GM21367 (cell line): ENCODE measurements at regions not wholly inside any gene's neighbourhood (a gene's known extent, or its start where the extent isn't known, plus 50 kb on each side); places are given as distances from the start of the nearest gene placed in this dataset.

Experiments
- ATAC-seq: cut with Tn5 transposase; IDR thresholded peaks from one replicate; pipeline ENCODE4 v1.9.1; 2021; ENCODE audit not compliant: unreplicated experiment

DNA sequence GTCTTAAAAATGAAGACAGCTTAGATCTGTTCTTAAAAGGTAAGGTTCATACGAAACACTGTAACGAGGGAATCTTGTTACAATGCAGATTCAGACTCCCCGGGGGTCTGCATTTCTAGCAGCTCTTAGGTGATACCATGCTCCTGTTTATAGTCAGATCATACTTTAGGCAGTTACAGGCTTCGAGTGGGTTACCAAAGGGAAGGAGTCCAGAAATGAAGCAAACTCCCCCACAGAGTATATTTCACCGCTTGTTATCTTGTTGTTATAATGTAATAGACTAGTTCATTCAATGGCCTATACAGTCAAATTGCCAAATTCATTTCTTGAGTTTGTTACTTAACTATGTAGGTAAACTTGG, 601.1 kb downstream of the USP25 start:
- ATAC-seq = no peak

DNA sequence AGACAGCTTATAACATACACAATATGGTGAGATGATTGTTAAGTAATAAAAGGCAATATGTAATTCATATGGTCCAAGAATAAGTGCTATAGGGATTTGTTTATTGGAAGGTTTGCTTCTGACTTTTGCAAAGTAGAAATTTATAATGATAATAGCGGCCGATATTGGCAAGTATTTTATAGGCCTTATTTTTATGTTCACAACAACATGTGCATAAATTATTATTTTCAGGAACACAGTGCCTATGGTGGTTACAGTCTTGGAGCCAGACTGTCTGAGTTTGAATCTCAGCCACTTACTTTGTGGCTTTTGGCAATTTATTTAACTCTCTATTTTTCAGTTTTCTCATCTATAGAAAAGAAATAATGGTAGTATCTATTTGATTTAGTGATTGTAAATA, 607.5 kb downstream of the USP25 start:
- ATAC-seq = no peak

DNA sequence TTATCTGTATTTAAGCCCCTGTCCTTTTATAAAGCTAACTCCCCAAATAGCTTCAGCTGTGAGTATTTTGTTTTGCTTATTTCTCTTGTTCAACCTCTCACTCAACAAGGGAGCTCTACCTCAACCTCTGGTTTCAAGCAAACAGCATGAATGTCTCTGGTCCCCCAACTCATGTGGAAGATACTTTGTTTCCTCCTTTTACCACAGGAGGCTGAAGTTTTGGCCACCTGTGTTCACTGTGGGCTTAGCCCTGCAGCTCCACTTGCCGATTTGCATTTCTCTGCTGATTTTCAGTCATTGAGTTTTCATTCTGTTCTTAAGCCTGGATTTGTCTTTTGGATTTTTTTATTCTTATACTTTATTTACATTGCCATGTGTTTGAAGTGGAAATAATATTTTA, 613.1 kb downstream of the USP25 start:
- ATAC-seq = no peak

DNA sequence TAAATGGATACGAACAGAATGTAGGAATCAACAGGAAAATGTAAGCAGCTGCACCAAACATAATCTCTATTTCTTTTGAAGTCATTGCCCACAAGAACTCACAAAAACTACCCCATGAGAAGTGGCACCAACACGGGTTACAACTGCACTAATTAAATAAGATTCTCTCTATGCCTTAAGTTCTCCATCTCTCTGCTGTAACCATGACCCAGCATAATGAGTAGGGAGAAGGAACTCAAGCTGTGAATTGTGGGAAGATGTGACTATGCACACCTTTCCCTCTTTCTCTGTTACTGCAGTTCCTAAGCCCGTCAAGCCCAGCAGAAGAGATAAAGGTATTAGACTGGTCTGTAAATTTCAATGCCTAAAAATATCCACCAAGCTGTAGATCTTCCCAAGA, 614.0 kb downstream of the USP25 start:
- ATAC-seq = no peak

DNA sequence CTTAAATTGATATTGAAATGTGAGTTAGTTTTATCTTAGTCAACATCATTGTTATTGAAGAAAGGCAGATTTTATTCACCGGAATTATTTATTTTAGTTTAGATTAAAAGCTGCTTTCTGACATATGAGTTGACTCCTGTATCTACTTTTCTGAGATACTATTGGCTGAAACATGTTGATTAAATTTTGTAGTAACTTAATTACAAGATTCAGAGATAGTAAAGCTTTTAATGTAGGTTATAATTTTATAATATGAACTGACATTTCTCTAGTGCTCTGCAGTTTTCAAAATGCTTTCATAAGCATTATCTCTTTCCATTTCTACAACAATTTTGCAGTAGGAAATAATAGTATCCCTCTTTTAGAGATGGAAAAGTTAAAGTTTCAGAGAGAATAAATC, 616.0 kb downstream of the USP25 start:
- no peak for ATAC-seq

DNA sequence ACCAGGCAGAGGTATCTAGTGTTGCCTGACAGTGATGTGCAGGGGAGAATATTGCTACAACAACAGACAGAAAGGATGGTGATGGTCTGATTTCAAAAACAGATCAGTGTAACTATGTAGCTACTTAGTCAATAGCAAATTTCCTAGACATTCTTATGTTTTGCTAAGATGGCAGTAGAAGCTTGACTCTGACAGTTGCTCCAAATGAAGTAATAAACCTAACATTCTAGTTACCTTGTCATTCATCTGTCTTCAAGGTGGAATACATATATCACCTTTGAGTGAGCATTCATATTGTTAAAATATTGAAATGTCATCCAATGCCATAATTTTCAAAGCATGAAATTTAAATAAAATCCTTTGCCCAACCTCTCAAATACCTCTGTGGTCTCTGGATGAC, 617.4 kb downstream of the USP25 start:
- no peak for ATAC-seq

DNA sequence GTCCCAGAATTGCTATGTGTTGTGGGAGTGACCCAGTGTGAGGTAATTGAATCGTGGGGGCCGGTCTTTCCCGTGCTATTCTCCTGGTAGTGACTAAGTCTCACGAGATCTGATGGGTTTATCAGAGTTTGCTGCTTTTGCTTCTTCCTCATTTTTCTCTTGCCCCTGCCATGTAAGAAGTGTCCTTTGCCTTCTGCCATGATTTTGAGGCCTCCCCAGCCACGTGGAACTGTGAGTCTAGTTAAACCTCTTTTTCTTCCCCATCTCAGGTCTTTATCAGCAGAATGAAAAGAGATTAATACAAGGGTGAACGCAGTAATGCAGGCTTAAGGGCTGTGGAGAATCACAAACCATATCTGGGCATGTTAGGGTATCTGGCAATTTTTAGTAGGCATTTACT, 624.0 kb downstream of the USP25 start:
- ATAC-seq = no peak

DNA sequence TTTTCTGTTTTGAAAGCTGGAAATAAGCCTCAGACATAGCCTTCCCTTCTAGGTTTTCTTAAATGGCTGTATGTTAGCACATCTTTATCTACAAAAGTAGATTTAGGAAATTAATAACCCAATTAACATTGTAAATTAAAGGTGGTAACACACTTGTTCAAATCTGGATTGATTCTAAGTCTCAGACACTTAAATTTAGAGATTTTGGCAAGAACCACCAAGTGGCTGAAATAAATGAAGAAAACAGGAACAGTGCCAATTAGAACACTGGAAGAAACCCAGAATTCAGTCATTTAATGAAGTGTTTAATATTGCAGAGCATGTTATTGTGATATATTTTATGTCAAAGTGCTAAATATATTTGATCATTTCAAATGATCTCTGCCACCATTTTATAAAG, 628.2 kb downstream of the USP25 start:
- no peak for ATAC-seq

DNA sequence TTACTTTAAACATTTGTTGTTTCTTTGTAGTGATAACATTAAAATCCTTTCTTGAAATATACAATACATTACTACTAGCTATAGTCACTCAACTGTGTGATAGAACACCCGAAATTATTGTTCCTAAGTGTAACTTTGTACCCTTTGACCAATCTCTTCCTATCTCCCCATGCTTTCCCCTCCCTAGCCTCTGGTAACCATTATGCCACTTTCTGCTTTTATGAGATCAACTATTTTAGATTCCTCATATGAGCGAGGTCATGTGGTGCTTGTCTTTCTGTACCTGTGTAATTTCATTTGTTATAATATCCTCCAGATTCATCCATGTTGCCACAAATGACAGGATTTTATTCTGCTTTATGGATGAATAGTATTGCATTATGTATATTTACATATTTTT, 629.0 kb downstream of the USP25 start:
- no peak for ATAC-seq

DNA sequence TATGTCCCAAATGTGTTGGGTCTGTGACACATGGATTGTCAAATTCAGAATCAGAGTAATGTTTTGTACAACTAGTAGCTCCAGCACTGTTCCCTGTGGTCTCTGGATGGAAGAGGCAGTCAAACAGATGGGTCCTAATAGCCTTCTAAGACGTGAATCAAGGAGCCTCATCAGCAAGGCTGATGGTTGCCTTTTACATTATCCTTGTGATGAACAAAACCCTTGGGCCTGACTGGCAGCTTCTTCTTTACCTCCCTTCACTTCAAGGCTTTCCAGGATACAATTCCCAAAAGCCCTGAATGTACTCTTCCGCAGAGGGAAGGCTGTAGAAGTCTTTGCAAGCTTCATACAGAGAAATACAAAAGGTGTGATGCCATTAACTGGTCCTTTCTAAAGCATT, 633.3 kb downstream of the USP25 start:
- no peak for ATAC-seq

DNA sequence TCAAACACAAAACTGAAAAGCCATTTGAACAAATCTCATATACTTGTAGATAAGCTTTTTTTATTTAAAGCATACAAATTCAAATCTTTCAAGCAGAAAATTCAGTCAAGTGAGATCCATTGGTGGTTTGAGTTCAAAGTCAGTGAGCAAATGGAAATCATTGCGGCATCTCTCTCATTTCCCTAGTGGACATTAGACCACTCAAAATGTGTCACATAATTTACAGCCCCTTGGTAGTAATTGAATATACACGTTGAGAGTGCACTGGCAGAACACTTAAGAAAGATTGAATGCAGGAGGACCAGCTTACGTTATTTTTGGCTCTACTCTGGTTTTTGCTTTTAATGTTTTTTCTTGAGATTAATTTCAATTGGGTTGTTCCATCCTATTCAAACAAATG, 633.7 kb downstream of the USP25 start:
- ATAC-seq = no peak

DNA sequence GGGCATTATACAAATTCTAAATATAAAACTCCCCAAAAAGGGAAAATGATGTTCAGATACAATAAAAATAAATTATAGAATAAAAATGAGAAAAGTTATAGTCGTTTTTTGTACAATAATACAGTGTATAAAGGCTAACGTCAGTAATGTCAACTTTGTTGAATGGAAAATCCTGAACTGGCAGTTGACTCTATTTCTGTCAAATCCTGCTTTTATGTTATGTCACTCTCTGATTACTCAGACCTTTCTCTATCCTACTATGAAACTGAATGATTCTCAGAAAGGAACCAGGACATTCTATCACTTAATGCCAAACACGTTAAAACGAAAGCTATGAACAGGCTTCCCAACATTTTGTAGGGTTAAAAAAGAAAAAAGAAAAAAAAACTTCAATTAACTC, 636.4 kb downstream of the USP25 start:
- no peak for ATAC-seq

DNA sequence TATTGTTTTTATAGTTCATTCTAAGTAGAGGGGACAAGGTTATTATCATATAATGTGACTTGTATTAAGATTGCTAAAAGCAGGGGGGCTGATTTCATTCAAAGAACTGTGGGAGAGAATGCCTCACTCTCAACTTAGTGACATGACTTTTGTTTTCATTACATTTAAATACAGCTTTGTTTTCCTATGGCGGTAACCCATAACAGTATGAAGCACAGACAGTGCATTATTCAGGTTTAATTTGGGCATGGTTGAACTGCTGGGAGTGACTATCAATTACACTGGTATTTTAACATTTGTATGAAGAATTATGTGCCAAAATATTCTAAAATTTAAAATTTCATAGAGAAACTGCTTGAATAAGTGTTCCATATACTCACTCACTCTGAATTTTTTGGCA, 637.3 kb downstream of the USP25 start:
- ATAC-seq = no peak

DNA sequence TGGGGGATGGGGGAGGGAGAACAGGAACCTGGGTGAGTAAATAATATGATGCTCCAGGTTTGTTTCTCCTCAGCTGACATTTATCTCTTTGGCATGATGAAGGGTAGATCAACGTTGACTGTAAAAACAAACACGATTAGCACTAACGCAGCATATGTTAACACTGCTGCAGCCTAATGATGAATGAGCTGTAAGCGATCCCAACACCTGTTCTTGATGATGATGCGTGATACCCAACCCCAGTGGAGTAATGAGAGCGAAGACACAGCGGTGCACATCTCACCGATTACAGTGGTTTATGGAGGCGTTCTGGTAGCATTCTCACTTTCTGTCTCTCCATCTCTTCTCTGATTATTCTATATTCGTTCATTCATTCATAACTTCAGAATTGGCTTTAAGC, 640.4 kb downstream of the USP25 start:
- ATAC-seq = no peak

DNA sequence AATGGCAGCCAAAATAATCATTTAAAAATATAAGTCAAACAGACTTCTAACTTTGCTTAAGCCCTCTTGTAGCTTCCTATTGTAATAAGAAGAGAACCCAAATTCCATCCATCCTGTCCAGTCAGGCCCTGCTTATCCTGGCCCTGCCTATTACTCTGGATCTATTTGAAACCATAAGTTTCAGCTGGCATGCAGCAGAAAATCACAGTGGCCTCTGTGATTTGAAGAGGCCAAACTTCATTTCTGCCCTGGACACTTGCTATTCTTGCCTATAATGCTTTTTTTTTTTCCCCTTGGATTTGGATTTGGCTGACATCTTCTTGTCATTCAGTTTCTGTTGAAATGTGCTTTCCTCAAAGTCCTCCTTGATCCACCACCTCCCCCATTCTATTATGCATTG, 642.8 kb downstream of the USP25 start:
- no peak for ATAC-seq

DNA sequence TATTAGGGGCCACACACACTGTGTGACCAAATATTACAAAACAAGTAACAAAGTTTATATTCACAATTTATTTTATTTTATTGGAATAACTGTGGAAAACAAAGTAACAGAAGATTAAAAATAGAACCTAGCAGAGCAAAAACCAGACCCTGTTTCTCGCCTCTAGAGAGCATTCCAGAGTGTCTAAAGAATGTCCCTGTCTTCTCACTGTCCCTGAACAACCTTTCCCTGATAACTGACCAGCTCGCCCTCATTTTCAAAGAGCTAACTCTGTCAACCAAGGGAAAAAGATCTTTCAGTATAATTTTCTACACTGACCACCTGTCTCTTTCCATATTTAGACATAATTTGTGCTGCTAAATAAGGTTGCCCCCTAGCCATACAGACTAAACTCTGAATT, 646.9 kb downstream of the USP25 start:
- no peak for ATAC-seq

DNA sequence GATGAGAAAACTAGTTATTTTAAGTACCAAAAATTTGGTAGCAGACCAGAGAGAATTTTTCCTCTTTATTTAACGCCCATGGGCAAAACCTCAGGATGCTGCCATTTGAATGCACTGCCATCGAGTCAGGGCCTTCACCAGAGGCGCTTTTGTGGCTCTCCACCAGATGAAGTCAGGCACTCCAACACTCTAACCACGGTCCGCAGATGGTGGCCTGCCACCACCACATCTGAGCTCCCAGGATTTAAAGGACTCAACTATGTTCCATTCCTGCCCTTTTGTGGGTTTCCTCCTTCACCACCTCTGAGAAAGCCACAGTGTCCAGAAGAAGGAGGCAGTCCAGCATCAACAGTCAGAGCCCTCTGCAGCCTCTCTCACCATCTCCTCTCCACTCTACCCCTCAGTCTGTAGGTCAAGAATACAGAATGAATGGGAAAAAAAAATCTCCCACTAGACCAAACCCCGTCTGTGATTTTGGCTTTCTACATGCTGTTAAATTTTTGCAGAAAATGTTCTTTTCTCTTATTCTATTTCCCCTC, 647.4 kb downstream of the USP25 start:
- ATAC-seq = no peak

DNA sequence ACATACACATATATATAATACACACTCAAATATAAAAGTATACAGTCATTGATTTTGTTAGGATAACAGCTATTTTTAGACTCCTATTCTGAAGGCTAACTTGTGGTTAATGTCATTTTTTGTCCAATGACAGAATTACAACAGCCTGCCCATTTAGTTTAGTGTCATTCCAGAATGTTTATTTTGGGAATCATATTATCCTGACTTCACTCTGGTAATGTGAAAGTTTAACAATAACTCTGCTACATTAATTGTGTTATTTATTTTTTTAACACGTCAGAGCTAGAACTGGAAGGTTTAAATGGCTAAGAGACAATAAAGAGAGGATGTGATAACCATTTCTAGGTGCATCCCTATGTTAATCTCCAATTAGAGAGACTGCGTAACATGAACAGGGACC, 648.1 kb downstream of the USP25 start:
- no peak for ATAC-seq

DNA sequence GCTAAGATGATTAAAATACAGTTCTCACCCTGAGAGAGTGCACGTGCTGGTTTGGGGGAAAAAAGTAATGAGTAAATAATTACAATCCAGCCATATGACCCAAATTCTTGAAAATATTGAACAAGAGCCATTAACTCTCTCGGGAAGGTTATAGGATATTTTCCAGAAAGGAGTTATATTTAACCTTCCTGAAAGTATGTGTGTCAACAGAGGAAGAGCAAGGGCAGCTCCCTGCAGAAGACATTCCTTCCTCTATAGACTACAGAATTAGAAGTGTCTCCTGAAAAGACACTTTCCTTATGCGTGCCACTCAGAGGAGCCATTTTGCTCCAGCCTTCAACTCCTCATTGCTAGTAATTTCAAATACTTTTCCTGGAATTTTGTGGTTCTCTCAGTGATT, 648.7 kb downstream of the USP25 start:
- no peak for ATAC-seq

DNA sequence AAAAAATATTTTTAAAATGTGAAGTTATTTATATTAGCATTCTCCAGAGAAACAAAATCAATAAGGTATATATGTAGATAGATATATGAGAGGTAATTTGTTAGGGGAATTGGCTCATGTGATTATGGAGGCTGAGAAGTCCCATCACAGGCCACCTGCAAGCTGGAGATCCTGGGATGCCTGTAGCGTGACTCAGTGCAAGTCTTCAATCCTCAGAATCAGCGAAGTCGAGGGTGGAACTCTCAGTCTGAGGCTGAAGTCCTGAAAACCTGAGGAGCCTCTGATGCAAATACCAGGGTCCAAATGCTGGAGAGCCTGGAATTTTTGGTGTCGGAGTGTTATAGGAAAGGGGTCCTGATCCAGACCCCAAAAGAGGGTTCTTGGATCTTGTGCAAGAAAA, 658.5 kb downstream of the USP25 start:
- no peak for ATAC-seq

DNA sequence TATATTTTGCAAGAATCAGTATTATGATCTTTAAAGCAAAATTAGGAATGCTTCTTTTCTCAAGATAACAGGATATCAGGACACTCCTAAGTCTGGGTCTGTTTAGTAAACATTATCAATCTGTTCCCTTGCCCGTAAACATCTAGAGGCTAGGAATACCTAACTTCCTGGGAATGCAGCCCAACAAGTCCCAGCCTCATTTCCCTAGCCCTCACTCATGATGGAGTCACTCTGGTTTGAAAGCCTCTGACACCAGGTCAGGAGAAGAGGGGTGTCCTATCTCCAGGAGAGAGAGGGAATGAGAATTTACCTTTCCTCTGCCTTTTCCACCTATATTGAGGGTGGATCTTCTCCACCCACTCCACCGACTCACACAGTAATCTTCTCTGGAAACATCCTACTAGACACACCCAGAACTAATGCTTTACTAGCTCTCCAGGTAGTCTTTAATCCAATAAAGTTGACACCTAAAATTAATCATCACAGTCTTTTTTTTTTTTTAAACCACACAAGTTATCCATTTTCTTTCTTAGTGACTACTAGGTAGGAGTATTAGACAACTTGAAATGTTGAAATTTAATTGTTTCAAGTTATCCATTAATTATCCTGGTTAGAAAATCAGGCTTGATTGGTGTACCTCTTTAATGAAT, 659.3 kb downstream of the USP25 start:
- no peak for ATAC-seq

DNA sequence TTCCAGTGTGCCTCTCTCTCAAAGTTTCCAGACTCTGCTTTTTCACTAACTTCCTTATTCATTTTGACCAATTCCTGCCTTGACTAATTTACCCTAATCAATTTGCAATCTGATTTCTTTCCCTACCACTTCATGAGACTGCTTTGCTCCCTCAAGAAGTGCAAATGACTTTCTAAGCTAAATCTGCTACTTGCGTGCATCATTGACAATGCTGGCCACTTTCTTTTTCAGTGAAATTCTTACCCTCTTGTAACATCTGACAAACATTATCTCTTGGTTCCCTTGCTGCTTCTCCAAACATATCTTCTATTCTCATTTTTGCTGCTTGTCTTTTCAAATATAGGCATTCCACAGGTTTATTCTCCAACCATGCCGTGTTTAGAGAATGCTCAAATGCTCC, 659.9 kb downstream of the USP25 start:
- ATAC-seq = no peak

DNA sequence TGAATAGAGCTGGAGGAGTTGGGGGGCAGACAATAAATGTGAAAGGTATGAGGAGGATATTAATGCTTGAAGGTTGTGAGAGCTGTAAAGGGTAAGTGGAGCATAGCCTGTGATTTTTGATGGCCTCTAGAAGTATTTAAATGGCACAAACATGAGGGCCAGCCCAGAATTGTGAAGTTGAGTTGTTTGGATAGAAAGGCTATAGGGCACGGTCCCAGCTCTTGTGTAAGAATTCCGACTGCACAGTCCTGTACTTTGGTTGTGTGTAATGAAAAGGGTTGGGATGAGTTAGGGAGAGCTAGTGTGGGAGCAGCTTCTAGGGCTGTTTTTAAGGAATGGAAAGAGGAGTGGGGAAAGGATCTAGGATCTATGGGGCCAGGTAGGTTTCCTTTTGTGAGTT, 665.5 kb downstream of the USP25 start:
- no peak for ATAC-seq

DNA sequence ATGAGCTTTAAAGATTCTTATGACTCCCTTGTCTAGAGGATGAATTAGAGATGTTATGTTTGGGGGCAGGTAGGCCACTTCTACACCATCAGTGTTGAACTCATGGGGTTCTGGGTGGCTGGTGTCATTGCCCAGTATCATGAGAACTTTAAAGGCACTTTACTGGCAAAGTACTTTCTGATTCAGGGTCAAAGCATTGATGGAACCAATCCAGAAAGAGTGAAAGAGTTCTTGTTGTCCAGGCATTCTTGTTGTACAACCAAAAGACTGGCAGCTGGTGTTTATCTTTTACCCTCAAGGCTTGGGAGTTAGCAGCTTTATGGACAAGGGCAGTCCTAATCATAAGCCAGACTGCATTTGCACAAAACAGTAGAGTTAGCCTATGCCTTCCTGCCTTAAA, 673.0 kb downstream of the USP25 start:
- no peak for ATAC-seq
